ENCODE measurements at regions not wholly inside any gene's neighbourhood (a gene's known extent, or its start where the extent isn't known, plus 50 kb on each side); places are given as distances from the start of the nearest gene placed in this dataset.
"Not testable (repeated sequence)": the region's sequence is repeated elsewhere in the genome, so short reads cannot be mapped to it uniquely, and the experiment has no call there.

DNA sequence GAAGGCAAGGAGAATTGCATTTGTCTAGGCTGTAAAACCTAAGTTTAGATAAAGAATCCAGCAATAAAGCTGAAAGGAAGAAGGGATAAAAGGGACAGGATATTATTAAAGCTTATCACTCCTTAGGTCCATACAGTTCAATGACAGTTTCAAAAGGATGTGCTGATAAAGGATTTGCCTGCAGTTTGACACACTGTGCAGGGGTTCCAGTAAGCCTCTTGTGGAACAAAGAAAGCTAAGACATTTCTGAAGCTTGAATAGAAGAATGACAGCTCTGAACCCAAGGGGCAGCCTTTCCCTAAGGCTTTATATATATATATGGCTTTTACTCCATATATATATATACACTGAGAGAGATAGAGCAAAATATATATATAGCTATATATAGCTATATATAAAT lies 276.8 kb upstream of the GRM3 start:
- no peak for DNase-seq

DNA sequence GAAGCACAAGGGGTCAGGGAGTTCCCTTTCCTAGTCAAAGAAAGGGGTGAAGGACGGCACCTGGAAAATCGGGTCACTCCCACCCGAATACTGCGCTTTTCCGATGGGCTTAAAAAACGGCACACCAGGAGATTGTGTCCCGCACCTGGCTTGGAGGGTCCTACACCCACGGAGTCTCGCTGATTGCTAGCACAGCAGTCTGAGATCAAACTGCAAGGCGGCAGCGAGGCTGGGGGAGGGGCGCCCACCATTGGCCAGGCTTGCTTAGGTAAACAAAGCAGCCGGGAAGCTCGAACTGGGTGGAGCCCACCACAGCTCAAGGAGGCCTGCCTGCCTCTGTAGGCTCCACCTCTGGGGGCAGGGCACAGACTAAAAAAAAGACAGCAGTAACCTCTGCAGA lies 303.3 kb upstream of the GRM3 start:
- DNase-seq: not testable (repeated sequence)

DNA sequence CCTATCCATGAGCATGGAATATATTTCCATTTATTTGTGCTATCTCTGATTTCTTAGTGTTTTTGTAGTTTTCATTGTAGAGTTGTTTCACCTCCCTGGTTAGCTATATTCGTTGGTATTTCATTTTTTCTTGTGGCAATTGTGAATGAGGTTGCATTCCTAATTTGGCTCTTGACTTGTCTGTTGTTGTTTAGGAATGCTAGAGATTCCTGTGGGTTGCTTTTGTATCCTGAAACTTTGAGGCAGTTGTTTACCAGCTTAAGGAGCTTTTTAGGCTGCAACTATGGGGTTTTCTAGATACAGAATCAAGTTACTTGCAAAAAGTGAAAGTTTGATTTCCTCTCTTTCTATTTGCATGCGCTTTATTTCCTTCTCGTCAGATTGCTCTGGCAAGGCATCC lies 304.7 kb upstream of the GRM3 start:
- DNase-seq: no peak

DNA sequence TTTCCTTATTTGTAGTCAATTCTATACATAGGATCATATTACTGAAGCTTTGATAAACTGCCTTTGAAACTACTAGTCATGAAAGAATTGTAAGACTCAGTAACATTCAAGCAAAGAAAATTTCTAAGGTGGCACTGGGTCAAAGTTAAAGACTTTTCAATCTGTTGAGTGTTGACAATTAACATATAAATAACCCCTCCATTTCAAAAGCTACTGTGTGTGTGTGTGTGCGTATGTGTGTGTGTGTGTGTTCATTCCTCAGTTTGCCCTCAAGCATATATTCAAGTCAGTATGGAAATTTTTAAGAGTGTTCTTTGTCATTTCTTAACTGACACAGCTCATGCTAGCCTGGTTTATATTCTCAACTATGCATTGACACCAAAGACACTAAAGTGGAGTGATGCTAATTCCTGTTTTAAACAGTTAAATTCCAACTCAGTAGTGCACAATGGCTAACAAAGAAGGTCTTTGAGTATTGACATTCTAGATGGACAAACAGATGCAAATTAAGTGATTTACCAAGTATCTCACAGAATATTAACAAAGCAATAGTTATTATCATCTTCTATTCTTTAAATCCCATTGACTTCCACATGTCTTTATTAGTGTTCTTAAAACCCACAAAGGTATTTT lies 314.8 kb upstream of the GRM3 start:
- no peak for DNase-seq

DNA sequence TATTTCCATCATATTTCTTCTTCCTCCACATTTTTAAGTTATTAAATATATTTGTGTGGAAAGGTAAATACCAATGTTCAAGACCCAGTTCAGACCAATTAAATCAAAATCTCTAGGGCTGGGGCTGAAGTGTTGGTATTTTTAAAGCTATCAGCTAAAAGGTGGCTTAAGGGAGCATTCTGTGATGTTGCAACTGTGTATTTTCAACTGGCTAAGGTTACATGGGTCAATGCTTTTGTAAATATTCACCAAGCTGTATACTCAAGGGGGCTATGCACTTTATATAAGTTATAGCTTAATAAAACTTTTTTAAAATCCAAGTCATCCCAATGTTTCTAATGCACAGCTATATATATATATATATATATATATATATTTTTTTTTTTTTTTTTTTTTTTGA lies 316.9 kb upstream of the GRM3 start:
- DNase-seq: no peak

DNA sequence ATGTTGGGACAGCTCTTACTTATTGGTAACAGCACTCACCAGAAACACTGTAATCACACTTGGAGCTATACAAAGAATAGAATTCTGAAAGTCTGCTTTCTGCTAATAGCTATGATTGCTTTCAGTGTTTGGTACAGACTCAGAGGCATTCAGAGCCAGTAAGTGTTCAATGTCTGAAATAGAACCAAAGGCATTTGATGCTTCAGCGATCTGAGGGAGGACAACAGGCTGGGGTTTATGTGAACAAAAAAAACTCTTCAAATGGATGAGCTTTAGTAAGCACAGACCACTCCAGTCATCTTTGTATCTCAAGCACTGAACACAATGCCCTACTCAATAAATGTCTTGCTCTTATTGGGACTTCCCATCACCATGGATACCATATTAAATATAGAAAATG lies 322.8 kb upstream of the GRM3 start:
- no peak for DNase-seq

DNA sequence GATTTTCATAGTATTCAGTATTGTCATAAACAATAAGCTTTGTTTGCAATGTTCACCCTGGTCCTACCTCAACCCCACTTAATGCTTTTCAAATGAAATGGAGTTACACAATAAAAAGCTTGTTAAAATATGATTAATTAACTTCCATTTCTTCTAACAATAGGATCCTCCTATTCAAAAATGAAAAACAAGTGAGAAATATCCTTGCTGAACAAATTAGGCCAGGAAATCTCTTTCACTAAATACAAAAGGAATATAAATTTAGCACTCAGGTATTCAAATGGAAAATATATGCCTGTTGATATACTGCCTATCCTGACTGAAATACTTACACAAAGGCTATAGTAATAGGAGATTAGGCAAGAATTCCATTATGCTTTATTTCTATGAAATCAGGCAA lies 323.4 kb upstream of the GRM3 start:
- no peak for DNase-seq

DNA sequence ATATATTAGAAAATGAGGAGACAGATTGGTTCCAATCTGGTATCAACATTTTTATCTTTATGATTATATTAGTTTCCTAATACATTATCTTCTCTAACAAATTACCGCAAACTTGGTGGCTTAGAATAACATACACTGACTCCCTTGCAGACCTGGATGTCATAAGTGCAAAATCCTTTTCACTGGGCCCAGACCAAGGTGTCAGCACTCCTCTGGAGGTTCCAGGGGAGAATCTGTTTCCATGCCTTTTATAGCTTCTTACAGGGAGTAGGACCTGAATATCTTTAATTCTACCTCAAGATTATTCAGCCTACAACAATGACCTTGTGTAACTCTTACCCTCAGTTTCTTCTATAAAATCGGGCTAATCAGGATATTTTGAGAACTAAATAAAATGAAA lies 329.9 kb upstream of the GRM3 start:
- no peak for DNase-seq

DNA sequence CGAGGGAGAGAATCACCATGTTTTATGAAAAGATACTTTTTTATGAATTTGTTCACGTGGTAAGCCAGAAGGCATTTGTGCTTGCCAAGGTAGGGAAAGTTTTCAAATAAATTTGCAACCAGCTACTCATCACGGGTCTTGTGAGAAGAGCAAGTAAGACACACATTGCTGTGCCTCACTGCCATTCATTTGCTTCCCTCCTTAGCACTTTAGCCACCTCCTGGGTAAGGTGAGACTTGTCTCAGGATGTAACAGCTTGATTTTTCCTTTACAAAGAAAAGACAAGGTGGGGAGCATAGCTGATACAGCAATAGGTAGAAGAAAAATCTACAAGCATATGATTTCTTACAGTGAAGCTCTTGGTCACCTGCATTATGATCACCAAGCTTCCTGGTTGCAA lies 342.4 kb upstream of the GRM3 start:
- no peak for DNase-seq

DNA sequence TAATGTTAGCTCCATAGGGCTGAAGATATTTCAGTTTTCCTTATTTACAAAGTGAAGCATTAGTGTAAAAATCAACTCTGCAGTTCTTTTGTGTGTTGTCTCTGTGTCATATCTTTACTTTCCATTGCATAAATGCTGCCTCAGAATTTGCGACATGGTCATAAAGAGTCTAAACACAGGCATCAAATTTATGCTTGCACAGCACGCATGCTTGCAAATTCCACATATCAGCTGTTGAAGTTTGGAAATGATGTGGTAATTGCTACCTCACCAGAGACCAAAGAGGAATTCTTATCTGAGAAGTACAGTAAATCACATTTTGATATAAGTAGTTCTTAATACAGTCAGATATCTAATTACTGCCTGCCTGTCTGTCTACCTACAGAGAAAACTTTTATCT lies 348.2 kb upstream of the GRM3 start:
- no peak for DNase-seq

DNA sequence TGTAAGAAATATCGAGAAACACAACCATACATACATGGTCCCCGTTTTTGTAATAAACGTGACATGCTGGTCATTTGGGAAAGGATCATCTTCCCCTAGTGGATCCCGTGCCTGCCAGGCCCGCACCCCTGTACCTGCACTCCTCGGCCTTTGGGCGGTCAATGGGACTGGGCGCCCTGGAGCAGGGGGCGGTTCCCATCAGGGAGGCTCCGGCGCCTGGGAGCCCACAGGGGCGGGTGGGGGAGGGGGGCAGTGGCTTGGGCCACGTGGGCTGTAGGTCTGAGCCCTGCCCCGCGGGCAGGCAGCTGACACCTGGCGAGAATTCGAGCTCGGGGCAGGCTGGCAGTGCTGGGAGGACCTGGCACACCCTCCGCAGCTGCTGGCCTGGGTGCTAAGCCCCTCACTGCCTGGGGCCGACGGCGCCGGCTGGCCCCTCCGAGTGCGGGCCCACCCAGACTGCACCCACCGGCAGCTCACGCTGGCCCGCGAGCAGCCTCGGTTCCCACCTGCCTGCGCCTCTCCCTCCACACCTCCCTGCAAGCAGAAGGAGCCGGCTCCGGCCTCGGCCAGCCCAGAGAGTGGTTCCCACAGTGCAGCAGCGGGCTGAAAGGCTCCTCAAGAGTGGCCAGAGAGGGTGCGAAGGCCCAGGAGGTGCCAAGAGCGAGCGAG lies 361.6 kb upstream of the GRM3 start:
- no peak for DNase-seq

DNA sequence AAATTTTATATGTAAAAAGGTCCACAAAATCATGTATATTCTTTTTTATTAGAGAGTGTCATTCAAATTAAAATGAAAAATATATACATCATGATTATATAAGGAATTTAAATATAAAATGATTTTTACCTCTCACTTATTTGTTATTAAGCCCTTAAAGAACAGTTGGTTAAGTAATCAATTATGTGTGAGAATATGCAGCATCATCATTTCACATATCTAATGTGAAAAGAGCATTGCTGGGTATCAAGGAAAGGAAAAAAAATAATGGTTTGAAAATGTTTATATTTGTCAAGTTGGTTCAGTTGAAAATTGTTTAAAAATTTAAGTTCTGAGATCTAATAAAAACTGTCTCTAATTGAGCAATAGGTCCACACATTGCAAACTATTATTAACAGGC lies 363.6 kb upstream of the GRM3 start:
- no peak for DNase-seq

DNA sequence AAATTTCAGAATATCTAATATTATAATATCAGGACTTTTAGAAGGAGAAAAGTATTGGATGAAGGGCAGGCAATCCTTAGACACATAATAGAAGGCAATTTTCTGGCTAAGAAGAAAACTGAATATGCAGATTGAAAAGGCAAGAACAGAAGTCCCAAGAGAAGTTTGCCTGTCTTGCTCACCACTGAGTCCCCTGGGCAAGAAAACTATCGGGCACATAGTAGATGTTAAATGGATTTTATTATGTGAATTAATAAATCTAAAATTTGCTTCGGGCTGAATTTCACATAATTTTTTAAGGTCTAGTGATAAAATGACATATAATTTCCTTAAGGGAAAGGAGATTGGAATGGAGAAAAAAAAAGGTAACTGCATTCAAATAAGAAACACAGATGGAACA lies 380.9 kb upstream of the GRM3 start:
- no peak for DNase-seq

DNA sequence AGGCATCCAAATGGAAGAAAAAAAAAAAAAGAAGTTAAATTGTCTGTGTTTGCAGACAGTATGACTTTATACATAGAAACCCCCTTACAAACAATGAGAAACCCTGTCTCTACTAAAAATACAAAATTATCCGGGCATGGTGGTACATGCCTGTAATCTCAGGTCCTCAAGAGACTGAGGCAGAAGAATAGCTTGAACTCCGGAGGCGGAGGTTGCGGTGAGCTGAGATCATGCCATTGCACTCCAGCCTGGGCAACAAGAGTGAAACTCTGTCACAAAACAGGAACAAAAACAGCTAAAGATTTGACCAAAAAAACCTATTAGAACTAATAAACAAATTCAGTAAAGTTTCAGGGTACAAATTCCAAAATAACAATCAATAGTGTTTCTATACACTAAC lies 385.8 kb upstream of the GRM3 start:
- no peak for DNase-seq

DNA sequence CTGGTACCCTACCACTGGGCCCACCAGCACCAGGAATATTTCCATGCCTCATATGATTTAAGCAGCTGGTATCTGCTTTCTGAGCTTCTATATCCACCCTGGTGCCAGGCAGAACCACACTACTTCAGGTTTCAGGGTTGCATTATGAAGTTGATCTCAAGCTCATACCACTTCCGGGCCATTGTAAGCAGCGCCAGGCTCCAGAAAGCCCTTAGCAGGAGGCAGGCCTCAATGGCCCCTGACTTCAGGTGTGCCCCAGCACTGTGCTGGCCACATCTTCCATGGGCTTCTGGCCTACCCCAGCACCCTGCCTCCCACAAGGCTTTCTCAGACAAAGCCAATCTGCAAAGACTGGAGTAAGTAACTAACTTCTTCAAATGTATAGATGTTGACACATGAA lies 391.3 kb upstream of the GRM3 start:
- no peak for DNase-seq

DNA sequence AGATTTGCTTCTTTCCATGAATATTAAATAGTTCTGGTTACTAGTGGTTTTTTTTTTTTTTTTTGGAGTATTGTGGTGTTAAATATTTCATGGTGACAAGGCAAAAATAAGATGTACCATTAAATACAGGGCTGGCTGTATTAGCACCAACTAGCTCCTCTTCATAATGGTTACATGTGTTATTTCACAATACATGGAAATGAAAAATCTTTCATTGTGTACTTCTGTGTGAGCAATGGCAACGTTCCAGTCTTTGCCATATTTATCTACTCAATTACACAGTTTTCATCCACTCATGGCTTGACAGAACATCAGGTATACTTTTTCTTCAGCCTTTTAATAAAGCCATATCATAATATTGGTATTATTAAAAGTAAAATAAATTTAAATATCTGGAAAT lies 394.7 kb upstream of the GRM3 start:
- DNase-seq: no peak

DNA sequence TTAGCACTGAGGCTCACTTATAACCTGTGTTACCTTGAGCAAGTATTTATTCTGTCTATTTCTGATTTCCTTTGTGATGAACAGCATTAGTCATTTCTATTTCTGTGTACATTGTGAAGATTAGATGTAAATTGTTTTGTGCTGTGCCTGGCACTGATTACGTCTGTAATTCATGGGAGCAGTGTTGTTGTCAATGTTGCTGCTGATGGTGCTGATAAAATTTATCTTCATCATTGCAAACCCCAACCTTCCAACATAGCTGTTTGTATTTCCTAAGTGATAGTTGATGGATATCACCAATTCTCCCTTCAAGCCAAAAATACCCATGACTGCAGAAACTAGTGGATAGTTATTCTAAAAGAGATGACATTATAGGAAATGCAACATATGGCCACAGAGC lies 400.5 kb upstream of the GRM3 start:
- no peak for DNase-seq

DNA sequence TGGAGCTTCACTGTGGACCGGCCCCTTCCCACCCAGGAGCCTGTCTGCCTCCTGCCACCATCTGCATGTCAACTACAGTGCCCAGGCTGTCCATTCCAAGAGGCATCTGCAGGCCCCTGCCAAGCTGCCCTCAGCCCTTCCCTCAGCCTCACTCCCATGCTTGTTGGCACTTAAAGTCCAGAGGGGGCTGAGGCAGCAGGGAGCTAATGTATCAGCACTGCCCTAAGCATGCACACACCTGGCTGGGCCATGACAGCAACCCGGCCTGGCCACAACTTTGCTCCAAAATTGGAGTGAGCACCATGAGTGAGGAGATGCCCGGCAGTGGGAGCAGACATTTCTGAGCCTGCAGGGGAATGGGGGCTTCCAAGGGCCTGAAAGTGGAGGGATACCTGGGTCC lies 417.5 kb upstream of the GRM3 start:
- no peak for DNase-seq

DNA sequence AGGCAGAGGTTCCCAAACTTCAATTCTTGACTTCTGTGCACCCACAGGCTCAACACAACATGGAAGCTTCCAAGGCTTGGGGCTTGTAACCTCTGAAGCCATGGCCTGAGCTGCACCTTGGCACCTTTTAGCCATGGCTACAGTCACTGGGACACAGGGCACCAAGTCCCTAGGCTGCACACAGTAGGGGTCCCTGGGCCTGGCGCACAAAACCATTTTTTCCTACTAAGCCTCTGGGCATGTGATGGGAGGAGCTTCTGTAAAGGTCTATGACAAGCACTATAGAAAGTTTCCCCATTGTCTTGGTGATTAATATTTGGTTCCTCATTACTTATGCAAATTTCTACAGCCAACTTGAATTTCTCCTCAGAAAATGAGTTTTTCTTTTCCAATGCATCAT lies 420.9 kb upstream of the GRM3 start:
- no peak for DNase-seq

DNA sequence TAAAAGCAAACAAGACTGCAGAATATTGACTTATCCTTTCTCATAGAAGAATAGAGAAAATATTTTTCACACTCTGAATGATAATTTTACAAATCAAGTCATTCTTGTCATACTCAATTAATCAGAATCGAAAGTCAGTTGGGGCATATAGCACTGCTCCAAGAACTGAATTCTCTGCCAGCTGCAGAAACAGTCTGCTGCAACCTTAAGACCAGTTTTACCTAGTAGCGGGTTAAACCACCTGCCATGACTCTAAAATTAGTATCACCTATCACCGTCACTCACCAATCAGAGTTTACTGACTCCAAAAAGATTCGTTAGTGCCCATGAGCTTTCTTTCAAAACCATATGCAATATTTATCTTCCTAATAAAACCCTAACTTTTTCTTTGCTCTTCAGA lies 429.0 kb upstream of the GRM3 start:
- DNase-seq: no peak

DNA sequence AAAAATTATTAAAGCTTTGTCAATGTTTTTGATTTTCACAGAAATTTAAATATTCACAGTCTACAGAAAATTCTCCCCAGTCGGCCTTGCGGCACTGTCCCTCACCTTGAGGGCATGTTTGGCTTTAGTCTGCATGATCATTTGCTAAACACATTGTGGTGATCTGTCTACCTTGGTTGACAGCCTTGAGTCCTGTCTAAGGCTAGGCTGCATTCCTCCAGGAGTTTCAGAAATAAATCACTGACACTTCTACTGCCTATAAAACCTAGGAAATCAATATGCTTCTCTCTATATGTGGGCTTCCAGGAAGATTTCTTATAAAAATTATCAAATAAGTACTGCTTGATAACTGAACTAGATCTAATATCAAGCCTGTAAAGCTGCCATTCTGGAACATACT lies 430.7 kb upstream of the GRM3 start:
- no peak for DNase-seq

DNA sequence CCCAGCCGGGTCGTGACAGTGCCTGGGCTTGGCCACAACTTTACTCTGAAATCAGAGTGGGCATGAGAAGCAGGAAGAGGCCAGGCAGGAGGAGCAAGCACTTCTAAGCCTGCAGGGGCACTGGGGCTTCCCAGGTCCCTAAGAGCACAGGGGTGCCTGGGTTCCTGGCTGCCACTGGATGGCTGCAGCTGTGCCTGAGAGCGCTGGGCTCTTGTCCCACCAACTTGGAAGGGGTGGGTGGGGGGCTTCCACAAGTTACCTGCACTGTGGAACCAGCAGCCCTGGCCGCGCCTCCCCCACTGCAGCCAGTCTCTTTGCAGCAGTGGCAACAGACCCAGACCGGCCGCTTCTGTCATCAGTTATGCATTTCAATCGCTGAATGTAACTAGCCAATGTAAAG lies 434.7 kb upstream of the GRM3 start:
- no peak for DNase-seq

DNA sequence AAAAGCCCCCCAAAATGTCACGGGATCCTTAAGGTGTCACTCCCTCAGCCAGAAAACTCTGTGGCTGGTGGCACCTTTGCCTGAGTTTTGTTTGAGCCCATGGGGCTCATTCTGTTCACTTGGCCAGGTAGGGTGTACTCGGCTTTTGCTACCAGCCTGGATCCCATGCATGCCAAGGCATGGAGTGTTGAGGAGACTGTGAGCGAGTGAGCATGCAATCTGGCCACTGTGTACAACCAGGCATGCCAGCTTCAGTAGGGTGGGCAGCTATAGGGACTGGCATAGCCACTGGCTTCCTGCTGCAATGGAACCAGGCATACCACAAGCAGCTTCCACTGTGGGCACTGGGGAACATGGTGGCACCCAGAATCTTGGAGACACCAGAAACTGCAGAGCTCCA lies 436.0 kb upstream of the GRM3 start:
- no peak for DNase-seq

DNA sequence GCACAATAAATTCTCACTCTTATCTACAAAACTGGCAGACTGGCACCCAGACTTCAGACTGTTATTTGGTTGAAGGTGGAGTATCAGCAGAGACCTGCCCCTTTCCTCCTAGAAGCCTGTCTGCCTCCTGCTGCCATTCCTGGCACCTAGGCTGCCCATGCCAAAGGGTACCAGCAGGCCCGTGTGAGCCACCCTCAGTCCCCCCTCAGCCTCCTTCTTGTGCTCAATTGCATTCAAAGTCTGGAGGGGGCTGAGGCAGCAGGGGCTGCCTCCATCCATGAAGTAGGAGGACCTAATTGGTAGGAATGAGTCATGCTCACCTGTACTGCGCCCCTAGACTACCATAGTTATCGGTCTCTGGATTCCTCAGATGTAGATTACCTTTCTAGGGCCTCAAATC lies 440.9 kb upstream of the GRM3 start:
- no peak for DNase-seq

DNA sequence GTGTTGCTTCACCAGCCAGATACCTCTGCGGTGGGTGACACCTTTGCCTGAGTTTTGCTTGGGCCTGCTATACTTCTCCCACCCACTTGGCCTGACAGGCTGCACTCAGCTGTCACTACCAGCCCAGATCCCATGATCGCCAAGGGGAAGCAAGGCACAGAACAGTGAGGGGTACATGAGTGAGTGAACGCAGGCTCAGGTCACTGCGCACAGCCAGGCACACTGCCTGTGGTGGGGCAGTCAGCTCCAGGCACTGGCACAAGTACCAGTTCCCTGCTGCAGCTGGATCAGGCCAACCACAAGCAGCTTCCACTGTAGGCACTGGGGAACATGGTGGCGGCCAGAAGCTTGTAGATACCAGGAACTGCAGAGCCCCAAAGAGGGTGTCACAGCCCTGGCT lies 441.9 kb upstream of the GRM3 start:
- no peak for DNase-seq
